HFFc6 (cell line): ENCODE measurements at regions not wholly inside any gene's neighbourhood (a gene's known extent, or its start where the extent isn't known, plus 50 kb on each side); places are given as distances from the start of the nearest gene placed in this dataset.

Experiments
- DNase-seq: peaks from one replicate; pipeline ENCODE4 v3.0.0-alpha.2; 2018
- H3K27ac Mint-ChIP-seq: 2 replicates; pipeline ENCODE4 v1.8.0; 2020; ENCODE audit warnings: mild to moderate bottlenecking, mixed read lengths
- H3K27me3 Mint-ChIP-seq: 2 replicates; pipeline ENCODE4 v1.8.0; 2021; ENCODE audit warnings: mild to moderate bottlenecking, moderate library complexity, mixed read lengths; ENCODE audit not compliant: insufficient read depth
- H3K36me3 Mint-ChIP-seq: 2 replicates; pipeline ENCODE4 v1.8.0; 2021; ENCODE audit warnings: low read depth, mixed read lengths
- H3K4me1 Mint-ChIP-seq: 2 replicates; pipeline ENCODE4 v1.8.0; 2020; ENCODE audit warnings: low read depth, mixed read lengths
- H3K4me3 Mint-ChIP-seq: 2 replicates; pipeline ENCODE4 v1.8.0; 2020; ENCODE audit warnings: mild to moderate bottlenecking, moderate library complexity, mixed read lengths
- H3K9me3 Mint-ChIP-seq: 2 replicates; pipeline ENCODE4 v1.8.0; 2020; ENCODE audit warnings: mild to moderate bottlenecking, mixed read lengths
- CTCF ChIP-seq: fragments of 200-600 bp; sonication (generic); IDR thresholded peaks from 2 replicates; pipeline ENCODE4 v1.5.0; 2021; ENCODE audit warnings: antibody characterized with exemption, mild to moderate bottlenecking

GRCh38 chr1:101299141-101299540 is 62.3 kb downstream of the S1PR1 start:
- H3K27me3 Mint-ChIP-seq = no peaks in the 10 kb centered on the region
- DNase-seq = no peak
- no peak overlapping the region for H3K4me3 Mint-ChIP-seq
- H3K4me1 Mint-ChIP-seq = peaks cover 30% of the 10 kb centered on the region
- TF ChIP-seq CTCF = no peak
- H3K27ac Mint-ChIP-seq = no peak overlapping the region
- H3K36me3 Mint-ChIP-seq = no peaks in the 10 kb centered on the region
- H3K9me3 Mint-ChIP-seq = no peaks in the 10 kb centered on the region

- Mint-ChIP-seq H3K4me3 (no peak overlapping the region), H3K27me3 (no peaks in the 10 kb centered on the region), H3K27ac (no peak overlapping the region), H3K36me3 (no peaks in the 10 kb centered on the region), H3K4me1 (peaks cover 30% of the 10 kb centered on the region), H3K9me3 (no peaks in the 10 kb centered on the region)
- no peak for DNase-seq
- TF ChIP-seq CTCF = no peak
Observed at GRCh38 chr1:101299710-101300109, 62.9 kb downstream of the S1PR1 start.

- Mint-ChIP-seq H3K4me1 (peaks cover 30% of the 10 kb centered on the region), H3K9me3 (no peaks in the 10 kb centered on the region), H3K27ac (no peak overlapping the region), H3K27me3 (no peaks in the 10 kb centered on the region), H3K4me3 (no peak overlapping the region), H3K36me3 (no peaks in the 10 kb centered on the region)
- no peak for TF ChIP-seq CTCF
- no peak for DNase-seq
Observed at GRCh38 chr1:101300916-101301315, 64.1 kb downstream of the S1PR1 start.

GRCh38 chr1:101301446-101302057 is 64.7 kb downstream of the S1PR1 start:
- Mint-ChIP-seq H3K4me3 (no peak overlapping the region), H3K27ac (peak overlapping the region; percentile 62; the same call in 1 of the 2 replicates)
- DNase-seq = no peak

GRCh38 chr1:101302831-101303511 is 66.2 kb downstream of the S1PR1 start:
- Mint-ChIP-seq H3K27ac (peak overlapping the region; percentile 62), H3K36me3 (no peaks in the 10 kb centered on the region), H3K9me3 (no peaks in the 10 kb centered on the region), H3K4me1 (peaks cover 28% of the 10 kb centered on the region), H3K27me3 (peaks cover 11% of the 10 kb centered on the region), H3K4me3 (peak overlapping the region; percentile 22; the same call in 1 of the 2 replicates)
- no peak for TF ChIP-seq CTCF
- DNase-seq = peak; percentile 66

More at GRCh38 chr1:101301446-101302057, 64.7 kb downstream of the S1PR1 start:
- Mint-ChIP-seq H3K9me3 (no peaks in the 10 kb centered on the region), H3K36me3 (no peaks in the 10 kb centered on the region), H3K4me1 (peaks cover 30% of the 10 kb centered on the region), H3K27me3 (peaks cover 2% of the 10 kb centered on the region; the same call in 1 of the 2 replicates)
- TF ChIP-seq CTCF = no peak
